ENCODE measurements at regions not wholly inside any gene's neighbourhood (a gene's known extent, or its start where the extent isn't known, plus 50 kb on each side); places are given as distances from the start of the nearest gene placed in this dataset.
"Not testable (repeated sequence)": the region's sequence is repeated elsewhere in the genome, so short reads cannot be mapped to it uniquely, and the experiment has no call there.

GRCh38 chr6:144969602-144970272, 684.6 kb downstream of the UTRN start:
- no peak overlapping the region for H3K4me3 ChIP-seq (ENCODE audit: low read depth, low read length)
- no peak for DNase-seq (ENCODE audit: low read depth)
- TF ChIP-seq CTCF (IDR thresholded peaks at IDR 0.05; ENCODE audit: insufficient read depth, low read length), result no peak

- DNase-seq (ENCODE audit: low read depth); H3K4me3 ChIP-seq (ENCODE audit: low read depth, low read length): not testable (repeated sequence)
These were observed 692.2 kb downstream of the UTRN start for GRCh38 chr6:144977250-144977864.

GRCh38 chr6:144978208-144978607, 693.1 kb downstream of the UTRN start:
- H3K4me3 ChIP-seq (ENCODE audit: low read depth, low read length), result no peak overlapping the region
- TF ChIP-seq CTCF (IDR thresholded peaks at IDR 0.05; ENCODE audit: insufficient read depth, low read length), result no peak
- DNase-seq (ENCODE audit: low read depth), result no peak

GRCh38 chr6:144986271-144986670, 701.1 kb downstream of the UTRN start:
- TF ChIP-seq CTCF (IDR thresholded peaks at IDR 0.05; ENCODE audit: insufficient read depth, low read length), result no peak
- no peak overlapping the region for H3K4me3 ChIP-seq (ENCODE audit: low read depth, low read length)
- DNase-seq (ENCODE audit: low read depth), result no peak

GRCh38 chr6:144989319-144990107, 704.4 kb downstream of the UTRN start:
- DNase-seq (ENCODE audit: low read depth), result no peak
- H3K4me3 ChIP-seq (ENCODE audit: low read depth, low read length), result no peak overlapping the region
- TF ChIP-seq CTCF (IDR thresholded peaks at IDR 0.05; ENCODE audit: insufficient read depth, low read length), result no peak

GRCh38 chr6:144990784-144991183, 705.6 kb downstream of the UTRN start:
- TF ChIP-seq CTCF (IDR thresholded peaks at IDR 0.05; ENCODE audit: insufficient read depth, low read length), result no peak
- no peak for DNase-seq (ENCODE audit: low read depth)
- H3K4me3 ChIP-seq (ENCODE audit: low read depth, low read length), result no peak overlapping the region

- no peak overlapping the region for H3K4me3 ChIP-seq (ENCODE audit: low read depth, low read length)
- no peak for DNase-seq (ENCODE audit: low read depth)
- TF ChIP-seq CTCF (IDR thresholded peaks at IDR 0.05; ENCODE audit: insufficient read depth, low read length), result no peak
These were observed 708.7 kb downstream of the UTRN start for GRCh38 chr6:144993870-144994269.

Data from fibroblast of the aortic adventitia (primary cell).